ENCODE measurements at regions not wholly inside any gene's neighbourhood (a gene's known extent, or its start where the extent isn't known, plus 50 kb on each side); places are given as distances from the start of the nearest gene placed in this dataset.

GRCh38 chr9:13644675-13645074 lies 365.2 kb upstream of the MPDZ start:
- TF ChIP-seq POLR2AphosphoS5 (IDR thresholded peaks at IDR 0.05; ENCODE audit: insufficient read depth in 1 of 2, low read depth in 1 of 2) (no peak), CTCF (IDR thresholded peaks at IDR 0.05) (no peak)

All from vagina (tissue), 2 donors.